ENCODE measurements at regions not wholly inside any gene's neighbourhood (a gene's known extent, or its start where the extent isn't known, plus 50 kb on each side); places are given as distances from the start of the nearest gene placed in this dataset.

DNA sequence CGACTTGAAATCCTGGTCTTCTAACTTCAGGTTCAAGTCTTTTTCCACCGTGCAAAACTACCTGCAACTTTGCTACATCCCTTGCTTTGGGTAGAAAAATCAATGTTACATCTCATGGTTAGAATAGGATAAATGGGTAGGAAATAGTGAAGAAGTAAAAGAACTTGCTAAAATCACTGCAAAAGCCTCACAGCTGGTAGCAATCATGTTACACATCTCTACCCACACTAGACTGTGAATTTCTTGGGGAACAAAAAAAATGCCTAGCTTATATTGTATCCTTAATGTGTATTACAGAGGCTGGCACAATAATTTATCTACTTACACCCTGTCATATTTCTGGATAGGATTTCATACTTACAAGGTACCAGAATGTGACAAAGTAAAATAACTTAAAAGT is 133.8 kb downstream of the FAM181B start:
- CTCF ChIA-PET = no interaction called here
- no peak for ATAC-seq
- TF ChIP-seq POLR2AphosphoS5 (IDR thresholded peaks at IDR 0.05; ENCODE audit: low read depth, low read length) (no peak), TCF7L2 (IDR thresholded peaks at IDR 0.05; ENCODE audit: low read depth, low read length) (no peak), REST (IDR thresholded peaks at IDR 0.05; ENCODE audit: insufficient read depth in 1 of 2, low read depth in 2 of 2, low read length in 1 of 2) (no peak), SIN3A (IDR thresholded peaks at IDR 0.05; ENCODE audit: borderline replicate concordance, insufficient read depth, low read depth, low read length) (no peak)
- TF ChIP-seq, protein P1, sequence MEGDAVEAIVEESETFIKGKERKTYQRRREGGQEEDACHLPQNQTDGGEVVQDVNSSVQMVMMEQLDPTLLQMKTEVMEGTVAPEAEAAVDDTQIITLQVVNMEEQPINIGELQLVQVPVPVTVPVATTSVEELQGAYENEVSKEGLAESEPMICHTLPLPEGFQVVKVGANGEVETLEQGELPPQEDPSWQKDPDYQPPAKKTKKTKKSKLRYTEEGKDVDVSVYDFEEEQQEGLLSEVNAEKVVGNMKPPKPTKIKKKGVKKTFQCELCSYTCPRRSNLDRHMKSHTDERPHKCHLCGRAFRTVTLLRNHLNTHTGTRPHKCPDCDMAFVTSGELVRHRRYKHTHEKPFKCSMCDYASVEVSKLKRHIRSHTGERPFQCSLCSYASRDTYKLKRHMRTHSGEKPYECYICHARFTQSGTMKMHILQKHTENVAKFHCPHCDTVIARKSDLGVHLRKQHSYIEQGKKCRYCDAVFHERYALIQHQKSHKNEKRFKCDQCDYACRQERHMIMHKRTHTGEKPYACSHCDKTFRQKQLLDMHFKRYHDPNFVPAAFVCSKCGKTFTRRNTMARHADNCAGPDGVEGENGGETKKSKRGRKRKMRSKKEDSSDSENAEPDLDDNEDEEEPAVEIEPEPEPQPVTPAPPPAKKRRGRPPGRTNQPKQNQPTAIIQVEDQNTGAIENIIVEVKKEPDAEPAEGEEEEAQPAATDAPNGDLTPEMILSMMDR (IDR thresholded peaks at IDR 0.05) = no peak
- in situ Hi-C loops (cut with HindIII; ENCODE audit: low pct_unique_long_range_greater_than_20kb, low sequenced_read_pairs) (no loop called here), intact Hi-C loops (cut with micrococcal nuclease; ENCODE audit: unreplicated experiment) (no loop called here)
- H3K4me3 ChIP-seq (ENCODE audit: low read depth in 2 of 2, low read length in 2 of 2) = no peak overlapping the region
- no peaks in the 10 kb centered on the region for H3K36me3 ChIP-seq (ENCODE audit: control insufficient read depth, insufficient read depth, low read length)
- H3K9me3 ChIP-seq (ENCODE audit: control insufficient read depth, insufficient read depth, low read depth, low read length) = no peaks in the 10 kb centered on the region
- no TSS peak for BruUV-seq (replicated peaks)
- no peak overlapping the region for H3K27ac ChIP-seq (ENCODE audit: low read length)
- POLR2A ChIA-PET = no interaction called here
- H3K27me3 ChIP-seq (ENCODE audit: control insufficient read depth, insufficient read depth, low read length) = no peaks in the 10 kb centered on the region
- no peaks in the 10 kb centered on the region for H3K4me1 ChIP-seq (ENCODE audit: control insufficient read depth, insufficient read depth, low read length)
- no peak for DNase-seq (ENCODE audit: low read depth, low spot score)

DNA sequence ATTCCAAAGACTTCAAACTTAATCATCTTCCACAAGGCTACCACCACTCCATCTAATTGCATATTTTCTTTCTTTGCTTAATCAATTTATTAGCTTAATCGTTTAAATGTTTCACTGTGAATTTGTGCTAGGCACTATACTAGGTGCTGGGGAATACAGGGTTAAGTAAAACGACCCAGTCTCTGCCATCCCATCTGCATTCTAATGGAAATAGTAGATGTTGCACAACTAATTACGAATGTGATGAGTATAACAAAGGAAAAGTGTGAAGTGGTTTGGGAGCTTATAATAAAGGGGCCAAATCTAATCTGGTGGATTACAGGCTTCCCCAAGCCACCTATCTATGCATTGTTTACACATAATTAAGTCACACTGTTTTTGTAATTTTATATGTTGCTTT is 147.1 kb downstream of the FAM181B start:
- BruUV-seq (replicated peaks) = no TSS peak
- intact Hi-C loops (cut with micrococcal nuclease; ENCODE audit: unreplicated experiment) (no loop called here), in situ Hi-C loops (cut with HindIII; ENCODE audit: low pct_unique_long_range_greater_than_20kb, low sequenced_read_pairs) (no loop called here)
- no peaks in the 10 kb centered on the region for H3K27me3 ChIP-seq (ENCODE audit: control insufficient read depth, insufficient read depth, low read length)
- DNase-seq (ENCODE audit: low read depth, low spot score) (no peak), ATAC-seq (no peak)
- no peaks in the 10 kb centered on the region for H3K36me3 ChIP-seq (ENCODE audit: control insufficient read depth, insufficient read depth, low read length)
- no peaks in the 10 kb centered on the region for H3K4me1 ChIP-seq (ENCODE audit: control insufficient read depth, insufficient read depth, low read length)
- no peak overlapping the region for H3K27ac ChIP-seq (ENCODE audit: low read length)
- no peak overlapping the region for H3K4me3 ChIP-seq (ENCODE audit: low read depth in 2 of 2, low read length in 2 of 2)
- ChIA-PET CTCF (no interaction called here), POLR2A (no interaction called here)
- H3K9me3 ChIP-seq (ENCODE audit: control insufficient read depth, insufficient read depth, low read depth, low read length) = no peaks in the 10 kb centered on the region
- TF ChIP-seq POLR2AphosphoS5 (IDR thresholded peaks at IDR 0.05; ENCODE audit: low read depth, low read length) (no peak), TCF7L2 (IDR thresholded peaks at IDR 0.05; ENCODE audit: low read depth, low read length) (no peak), SIN3A (IDR thresholded peaks at IDR 0.05; ENCODE audit: borderline replicate concordance, insufficient read depth, low read depth, low read length) (no peak), REST (IDR thresholded peaks at IDR 0.05; ENCODE audit: insufficient read depth in 1 of 2, low read depth in 2 of 2, low read length in 1 of 2) (no peak)
- TF ChIP-seq, protein P1 (IDR thresholded peaks at IDR 0.05) = no peak

Data from Panc1 (cell line).